ENCODE measurements at regions not wholly inside any gene's neighbourhood (a gene's known extent, or its start where the extent isn't known, plus 50 kb on each side); places are given as distances from the start of the nearest gene placed in this dataset.

GRCh38 chr14:95462491-95462890, 54.0 kb downstream of the SYNE3 start:
- Histone ChIP-seq H3K27me3 (replicated peaks in 1 of 2; ENCODE audit: control insufficient read depth in 2 of 2, insufficient read depth in 2 of 2, low read length in 1 of 2) (no peaks in the 10 kb centered on the region), H3K4me3 (no peak overlapping the region), H3K36me3 (ENCODE audit: control insufficient read depth in 2 of 2, insufficient read depth in 2 of 2, low read length in 1 of 2) (peaks cover 27 to 30% of the 10 kb centered on the region in 2 experiments; a peak in 3 of 4 replicates), H3K27ac (ENCODE audit: control insufficient read depth, insufficient read depth) (no peak overlapping the region), H3K9ac (ENCODE audit: control insufficient read depth, insufficient read depth, low read length) (no peak overlapping the region), H3K9me3 (replicated peaks; ENCODE audit: control insufficient read depth, insufficient read depth, low read length) (no peaks in the 10 kb centered on the region), H3K4me1 (ENCODE audit: control insufficient read depth, insufficient read depth, low read length) (peaks cover 16% of the 10 kb centered on the region), H4K20me1 (ENCODE audit: control insufficient read depth, insufficient read depth) (no peaks in the 10 kb centered on the region), H3K79me2 (ENCODE audit: control insufficient read depth, insufficient read depth, low read length) (no peaks in the 10 kb centered on the region), H3K4me2 (ENCODE audit: control insufficient read depth, insufficient read depth) (no peak overlapping the region), H2AFZ (ENCODE audit: control insufficient read depth, low read depth, low read length) (no peak overlapping the region)
- SMC1A ChIA-PET (ENCODE audit: uncharacterized antibody, unreplicated experiment) = interaction anchor here (1.1 kb wide), 1 partner anchor 67 kb away, joined by 3 read pairs; no protein-coding TSS in a partner anchor
- FAIRE-seq = no peak
- no peak for DNase-seq (ENCODE audit: low read depth, low spot score)
- POLR2A ChIA-PET = no interaction called here
- no TSS peak for BruUV-seq (replicated peaks)
- RAD21 ChIA-PET (ENCODE audit: unreplicated experiment) = no interaction called here
- ATAC-seq = no peak
- CTCF ChIA-PET = interaction anchor here (0.8 kb wide), 1 partner anchor 65 kb away, joined by 4 read pairs; no protein-coding TSS in a partner anchor
- in situ Hi-C loops (cut with MboI) (no loop called here), intact Hi-C loops (cut with micrococcal nuclease; ENCODE audit: unreplicated experiment) (no loop called here)
- no peak for TF ChIP-seq CREM (IDR thresholded peaks at IDR 0.05; ENCODE audit: low read depth)
- TF ChIP-seq HDAC6 (IDR thresholded peaks at IDR 0.05; ENCODE audit: unreplicated experiment) = no peak
- no peak for TF ChIP-seq MYB (IDR thresholded peaks at IDR 0.05; ENCODE audit: borderline replicate concordance, low read depth, low read length)
- no peak for TF ChIP-seq STAT3 (IDR thresholded peaks at IDR 0.05; ENCODE audit: low read depth, low read length)
- no peak for TF ChIP-seq ATF2 (IDR thresholded peaks at IDR 0.05; ENCODE audit: low read length)
- TF ChIP-seq RBBP5 (conservative IDR thresholded peaks at IDR 0.05) = no peak
- TF ChIP-seq LARP7 (IDR thresholded peaks at IDR 0.05) = no peak
- no peak for TF ChIP-seq ZBTB11 (CRISPR knock-in tag; IDR thresholded peaks at IDR 0.05)
- TF ChIP-seq BMI1 (IDR thresholded peaks at IDR 0.05; ENCODE audit: borderline replicate concordance) = no peak
- TF ChIP-seq POLR2AphosphoS2 (IDR thresholded peaks at IDR 0.05; ENCODE audit: low read depth, low read length) = no peak
- TF ChIP-seq RCOR1 (conservative IDR thresholded peaks at IDR 0.05; ENCODE audit: low read depth, low read length) = no peak
- no peak for TF ChIP-seq BCLAF1 (IDR thresholded peaks at IDR 0.05)
- no peak for TF ChIP-seq SUZ12 (IDR thresholded peaks at IDR 0.05; ENCODE audit: unreplicated experiment)
- 96% methylated on average over 10 of the region's 10 CpGs for WGBS (ENCODE audit: insufficient coverage, insufficient replicate concordance, low lambda C conversion rate, missing lambda C conversion rate)

All from GM12878 (cell line).